GM23338 (cell line): ENCODE measurements at regions not wholly inside any gene's neighbourhood (a gene's known extent, or its start where the extent isn't known, plus 50 kb on each side); places are given as distances from the start of the nearest gene placed in this dataset.
A peak's percentile ranks its signal among the peaks of the same experiment; 100 is the strongest.

ENCODE experiments used
- ATAC-seq: fragments of 200-7000 bp; cut with Tn5 transposase; 3 replicates; pipeline ENCODE4 v1.9.1; 2020
- DNase-seq: peaks from one replicate; pipeline ENCODE4 v3.0.0-alpha.2; 2015; ENCODE audit warnings: low spot score
- H2AFZ ChIP-seq: fragments of 200-600 bp; sonication (generic); 2 replicates; pipeline ENCODE4 v1.8.0; 2016; ENCODE audit warnings: antibody characterized with exemption, mild to moderate bottlenecking, moderate library complexity
- H3F3A ChIP-seq: fragments of 200-600 bp; sonication (generic); replicated peaks from 2 replicates; pipeline ENCODE4 v1.8.0; 2017; ENCODE audit warnings: antibody characterized with exemption, mixed run types, low read depth
- H3K27ac ChIP-seq: fragments of 200-600 bp; sonication (generic); 2 replicates; pipeline ENCODE4 v1.6.1; 2016; ENCODE audit warnings: low read depth
- H3K27me3 ChIP-seq: fragments of 200-600 bp; sonication (generic); 2 replicates; pipeline ENCODE4 v1.8.0; 2016; ENCODE audit warnings: mild to moderate bottlenecking, mixed run types, moderate library complexity; ENCODE audit not compliant: insufficient read depth
- H3K36me3 ChIP-seq: fragments of 200-600 bp; sonication (generic); 2 replicates; pipeline ENCODE4 v1.8.0; 2016; ENCODE audit warnings: mild to moderate bottlenecking; ENCODE audit not compliant: insufficient read depth
- H3K4me1 ChIP-seq: fragments of 200-600 bp; sonication (generic); 2 replicates; pipeline ENCODE4 v1.8.0; 2016; ENCODE audit warnings: mild to moderate bottlenecking, moderate library complexity; ENCODE audit not compliant: insufficient read depth
- H3K4me2 ChIP-seq: fragments of 200-600 bp; sonication (generic); 2 replicates; pipeline ENCODE4 v1.7.1; 2017; ENCODE audit warnings: mixed run types
- H3K4me3 ChIP-seq: fragments of 200-600 bp; sonication (generic); 2 replicates; pipeline ENCODE4 v1.6.1; 2016; ENCODE audit warnings: mixed run types
- H3K79me2 ChIP-seq: fragments of 200-600 bp; sonication (generic); replicated peaks from 2 replicates; pipeline ENCODE4 v1.8.0; 2017; ENCODE audit warnings: mild to moderate bottlenecking; ENCODE audit not compliant: insufficient read depth
- H3K9me2 ChIP-seq: fragments of 200-600 bp; sonication (generic); 2 replicates; pipeline ENCODE4 v1.8.0; 2017; ENCODE audit not compliant: insufficient read depth
- H4K20me1 ChIP-seq: fragments of 200-600 bp; sonication (generic); replicated peaks from 2 replicates; pipeline ENCODE4 v1.8.0; 2017; ENCODE audit warnings: mild to moderate bottlenecking; ENCODE audit not compliant: insufficient read depth
- H3K27ac Mint-ChIP-seq: 2 replicates; pipeline ENCODE4 v1.8.0; 2020; ENCODE audit warnings: inconsistent platforms, mild to moderate bottlenecking, moderate library complexity, mixed read lengths
- H3K27me3 Mint-ChIP-seq: 3 replicates; pipeline ENCODE4 v1.8.0; 2022; ENCODE audit warnings: low read depth, mild to moderate bottlenecking, moderate library complexity, mixed read lengths, inconsistent platforms; ENCODE audit not compliant: insufficient read depth, poor library complexity
- H3K36me3 Mint-ChIP-seq: 3 replicates; pipeline ENCODE4 v1.8.0; 2021; ENCODE audit warnings: low read depth, mild to moderate bottlenecking, inconsistent platforms, moderate library complexity, mixed read lengths
- H3K4me1 Mint-ChIP-seq: 3 replicates; pipeline ENCODE4 v1.8.0; 2020; ENCODE audit warnings: mild to moderate bottlenecking, inconsistent platforms, mixed read lengths
- H3K4me3 Mint-ChIP-seq: 3 replicates; pipeline ENCODE4 v1.8.0; 2021; ENCODE audit warnings: moderate library complexity, mild to moderate bottlenecking, inconsistent platforms, mixed read lengths
- H3K9me3 Mint-ChIP-seq: 3 replicates; pipeline ENCODE4 v1.8.0; 2020; ENCODE audit warnings: moderate library complexity, mild to moderate bottlenecking, inconsistent platforms, mixed read lengths
- CREB1 ChIP-seq: fragments of 250-450 bp; sonication (Bioruptor Pico); IDR thresholded peaks from 2 replicates; pipeline ENCODE4 v1.5.0; 2020; ENCODE audit warnings: low read depth, mild to moderate bottlenecking, moderate library complexity
- CTCF ChIP-seq, 2 experiments: fragments of 200-600 bp in 1 of 2; sonication (generic) in 1 of 2; conservative IDR thresholded peaks; 2 replicates each; pipeline versions ENCODE4 v1.5.1 to v1.6.1; 2016 to 2017; ENCODE audit warnings: antibody characterized with exemption in 2 of 2, low read depth in 2 of 2, mild to moderate bottlenecking in 2 of 2, moderate library complexity in 1 of 2
- ETS1 ChIP-seq: IDR thresholded peaks from 2 replicates; pipeline ENCODE4 v1.6.1; 2016; ENCODE audit warnings: antibody characterized with exemption
- EZH2 ChIP-seq: fragments of 200-600 bp; sonication (generic); IDR thresholded peaks from one replicate; pipeline ENCODE4 v1.8.0; 2017; ENCODE audit warnings: antibody characterized with exemption, mild to moderate bottlenecking, low read depth; ENCODE audit not compliant: unreplicated experiment
- EZH2phosphoT487 ChIP-seq: fragments of 200-600 bp; sonication (generic); IDR thresholded peaks from one replicate; pipeline ENCODE4 v1.8.1; 2018; ENCODE audit warnings: antibody characterized with exemption; ENCODE audit not compliant: unreplicated experiment
- JUNB ChIP-seq: IDR thresholded peaks from one replicate; pipeline ENCODE4 v1.6.1; 2016; ENCODE audit warnings: antibody characterized with exemption; ENCODE audit not compliant: unreplicated experiment
- NANOG ChIP-seq: IDR thresholded peaks from 2 replicates; pipeline ENCODE4 v1.6.1; 2016; ENCODE audit warnings: antibody characterized with exemption, borderline replicate concordance
- POLR2AphosphoS5 ChIP-seq: IDR thresholded peaks from 2 replicates; pipeline ENCODE4 v1.6.1; 2016; ENCODE audit warnings: antibody characterized with exemption, low read depth
- REST ChIP-seq: IDR thresholded peaks from one replicate; pipeline ENCODE4 v1.6.1; 2018; ENCODE audit warnings: antibody characterized with exemption; ENCODE audit not compliant: unreplicated experiment
- STAT1 ChIP-seq: IDR thresholded peaks from one replicate; pipeline ENCODE4 v1.6.1; 2016; ENCODE audit warnings: antibody characterized with exemption; ENCODE audit not compliant: unreplicated experiment
- ZNF114 ChIP-seq: fragments of 250-450 bp; sonication (Bioruptor Pico); IDR thresholded peaks from 2 replicates; pipeline ENCODE4 v1.5.0; 2020; ENCODE audit warnings: mild to moderate bottlenecking, moderate library complexity
- ZNF331 ChIP-seq: fragments of 250-450 bp; sonication (Bioruptor Pico); IDR thresholded peaks from 2 replicates; pipeline ENCODE4 v1.5.0; 2020; ENCODE audit warnings: low read depth, mild to moderate bottlenecking, moderate library complexity
- ZNF462 ChIP-seq: fragments of 250-450 bp; sonication (Bioruptor Pico); IDR thresholded peaks from 2 replicates; pipeline ENCODE4 v1.5.0; 2020; ENCODE audit warnings: mild to moderate bottlenecking, moderate library complexity

- Histone ChIP-seq H4K20me1 (no peaks in the 10 kb centered on the region), H3K4me2 (no peak overlapping the region), H3K4me1 (peaks cover 33% of the 10 kb centered on the region), H3K4me3 (no peak overlapping the region), H2AFZ (no peak overlapping the region), H3F3A (no peaks in the 10 kb centered on the region), H3K27me3 (no peaks in the 10 kb centered on the region), H3K36me3 (no peaks in the 10 kb centered on the region), H3K27ac (no peak overlapping the region), H3K9me2 (peaks cover 4% of the 10 kb centered on the region; the same call in 1 of the 2 replicates), H3K79me2 (no peaks in the 10 kb centered on the region)
- Mint-ChIP-seq H3K27me3 (peaks cover 3% of the 10 kb centered on the region), H3K27ac (peak overlapping the region; percentile 82), H3K4me1 (peaks cover 35% of the 10 kb centered on the region), H3K36me3 (no peaks in the 10 kb centered on the region), H3K9me3 (no peaks in the 10 kb centered on the region; the same call in 2 of the 3 replicates), H3K4me3 (no peak overlapping the region)
- ATAC-seq (no peak), DNase-seq (no peak)
- no peak for TF ChIP-seq STAT1
- no peak for TF ChIP-seq ETS1
- no peak for TF ChIP-seq NANOG
- TF ChIP-seq ZNF331 (CRISPR knock-in tag) = no peak
- no peak for TF ChIP-seq CTCF (conservative IDR thresholded peaks at IDR 0.05; ENCODE audit: low read depth in 2 of 2)
- no peak for TF ChIP-seq ZNF114
- no peak for TF ChIP-seq JUNB
- TF ChIP-seq ZNF462 (CRISPR knock-in tag) = no peak
- TF ChIP-seq REST = no peak
- no peak for TF ChIP-seq EZH2
- TF ChIP-seq POLR2AphosphoS5 = no peak
- TF ChIP-seq CREB1 (CRISPR knock-in tag) = no peak
- no peak for TF ChIP-seq EZH2phosphoT487
Measured at GRCh38 chr14:22266142-22266442, 322.9 kb downstream of the DAD1 start.
